Thoracic aorta (tissue), 2 donors: ENCODE measurements at regions not wholly inside any gene's neighbourhood (a gene's known extent, or its start where the extent isn't known, plus 50 kb on each side); places are given as distances from the start of the nearest gene placed in this dataset.

Experiments used
- ATAC-seq: fragments of 150-250 bp; one replicate; pipeline ENCODE4 v1.8.0; 2017; ENCODE audit warnings: low read depth; ENCODE audit not compliant: insufficient number of reproducible peaks, low FRiP score
- DNase-seq: peaks from one replicate; pipeline ENCODE4 v3.0.0-alpha.2; 2020; ENCODE audit warnings: low spot score
- H3K27ac ChIP-seq, 2 donors: fragments of 200-600 bp; sonication (generic); 1 replicate in 1 of 2; 2 replicates in 1 of 2; pipeline ENCODE4 v1.5.1; 2016; ENCODE audit warnings: mild to moderate bottlenecking in 2 of 2, moderate library complexity in 2 of 2
- H3K27me3 ChIP-seq: fragments of 200-600 bp; sonication (generic); replicated peaks from 2 replicates; pipeline ENCODE4 v1.6.0; 2016; ENCODE audit warnings: mild to moderate bottlenecking; ENCODE audit not compliant: insufficient read depth
- H3K36me3 ChIP-seq: fragments of 200-600 bp; sonication (generic); one replicate; pipeline ENCODE4 v1.5.1; 2016
- H3K4me1 ChIP-seq, 2 donors: fragments of 200-600 bp; sonication (generic); 1 replicate in 1 of 2; 2 replicates in 1 of 2; pipeline versions ENCODE4 v1.5.1 to v1.6.0; 2016; ENCODE audit warnings: low read depth in 2 of 2, mild to moderate bottlenecking in 1 of 2; ENCODE audit not compliant: control insufficient read depth in 1 of 2
- H3K4me3 ChIP-seq: fragments of 200-600 bp; sonication (generic); 2 replicates; pipeline ENCODE4 v1.5.1; 2016; ENCODE audit warnings: mild to moderate bottlenecking
- H3K9me3 ChIP-seq: fragments of 200-600 bp; sonication (generic); 2 replicates; pipeline ENCODE4 v1.5.1; 2016
- CTCF ChIP-seq: fragments of 200-600 bp; sonication (generic); IDR thresholded peaks from one replicate; pipeline ENCODE4 v1.5.1; 2019; ENCODE audit warnings: antibody characterized with exemption

- no peaks in the 10 kb centered on the region for H3K9me3 ChIP-seq
- H3K36me3 ChIP-seq: no peaks in the 10 kb centered on the region
- no peaks in the 10 kb centered on the region for H3K4me1 ChIP-seq
- TF ChIP-seq CTCF: no peak
- H3K27ac ChIP-seq: no peak overlapping the region
- DNase-seq: no peak
- H3K27me3 ChIP-seq: no peaks in the 10 kb centered on the region
- H3K4me3 ChIP-seq: no peak overlapping the region
- no peak for ATAC-seq
Observed at GRCh38 chr5:5781335-5781734, 358.9 kb downstream of the ICE1 start.

GRCh38 chr5:5780253-5780652 is 357.8 kb downstream of the ICE1 start:
- ATAC-seq (no peak), DNase-seq (no peak)
- Histone ChIP-seq H3K27me3 (no peaks in the 10 kb centered on the region), H3K36me3 (no peaks in the 10 kb centered on the region), H3K27ac (no peak overlapping the region), H3K9me3 (no peaks in the 10 kb centered on the region), H3K4me3 (no peak overlapping the region), H3K4me1 (no peaks in the 10 kb centered on the region)
- TF ChIP-seq CTCF: no peak

- no peak for TF ChIP-seq CTCF
Observed at GRCh38 chr5:5777013-5777412, 354.5 kb downstream of the ICE1 start.

GRCh38 chr5:5772202-5772601 is 349.7 kb downstream of the ICE1 start:
- no peak for ATAC-seq
- Histone ChIP-seq H3K4me3 (no peak overlapping the region), H3K27ac (no peak overlapping the region), H3K27me3 (no peaks in the 10 kb centered on the region), H3K9me3 (no peaks in the 10 kb centered on the region), H3K36me3 (no peaks in the 10 kb centered on the region), H3K4me1 (peaks cover 0 to 2% of the 10 kb centered on the region in 2 donors)
- TF ChIP-seq CTCF: no peak
- DNase-seq: no peak

More at GRCh38 chr5:5777013-5777412, 354.5 kb downstream of the ICE1 start:
- DNase-seq (no peak), ATAC-seq (no peak)
- H3K4me3 ChIP-seq: no peak overlapping the region
- no peaks in the 10 kb centered on the region for H3K9me3 ChIP-seq
- no peaks in the 10 kb centered on the region for H3K27me3 ChIP-seq
- no peak overlapping the region for H3K27ac ChIP-seq
- no peaks in the 10 kb centered on the region for H3K36me3 ChIP-seq
- H3K4me1 ChIP-seq: no peaks in the 10 kb centered on the region

GRCh38 chr5:5770825-5771224 is 348.3 kb downstream of the ICE1 start:
- Histone ChIP-seq H3K36me3 (no peaks in the 10 kb centered on the region), H3K27me3 (no peaks in the 10 kb centered on the region), H3K9me3 (no peaks in the 10 kb centered on the region), H3K4me3 (no peak overlapping the region), H3K27ac (no peak overlapping the region), H3K4me1 (peaks cover 0 to 4% of the 10 kb centered on the region in 2 donors)
- no peak for TF ChIP-seq CTCF
- no peak for DNase-seq
- ATAC-seq: no peak
